Activated CD8-positive, alpha-beta T cell treated with anti-CD3 and anti-CD28 coated beads for 36 hours (primary cell): ENCODE measurements at regions not wholly inside any gene's neighbourhood (a gene's known extent, or its start where the extent isn't known, plus 50 kb on each side); places are given as distances from the start of the nearest gene placed in this dataset.

Source experiments
- ATAC-seq: fragments of 200-7000 bp; cut with Tn5 transposase; one replicate; pipeline ENCODE4 v1.10.0; 2021; ENCODE audit warnings: mild to moderate bottlenecking, moderate library complexity
- CTCF ChIA-PET: fragments of 350-600 bp; sonication (Branson Sonifier 250); formaldehyde crosslinking; loops from one replicate; lab custom pipeline; 2021; ENCODE audit warnings: antibody characterized with exemption; lab: Charles Lee
- POLR2A ChIA-PET: fragments of 350-600 bp; sonication (Branson Sonifier 250); formaldehyde crosslinking; loops from one replicate; lab custom pipeline; 2021; ENCODE audit warnings: antibody characterized with exemption; lab: Charles Lee
- DNase-seq: peaks from one replicate; pipeline ENCODE4 v3.0.0-alpha.2; 2020
- H3K27ac Mint-ChIP-seq: one replicate; pipeline ENCODE4 v1.8.0; 2021; ENCODE audit warnings: mild to moderate bottlenecking, mixed read lengths
- H3K27me3 Mint-ChIP-seq: one replicate; pipeline ENCODE4 v1.8.0; 2021; ENCODE audit warnings: mixed read lengths
- H3K36me3 Mint-ChIP-seq: one replicate; pipeline ENCODE4 v1.8.0; 2021; ENCODE audit warnings: low read depth, mixed read lengths
- H3K4me1 Mint-ChIP-seq: one replicate; pipeline ENCODE4 v1.8.0; 2021; ENCODE audit warnings: low read depth, mixed read lengths
- H3K4me3 Mint-ChIP-seq: one replicate; pipeline ENCODE4 v1.8.0; 2021; ENCODE audit warnings: mild to moderate bottlenecking, moderate library complexity, mixed read lengths
- H3K9me3 Mint-ChIP-seq: one replicate; pipeline ENCODE4 v1.8.0; 2021; ENCODE audit warnings: mixed read lengths
- intact Hi-C: fragments of 100-400 bp; cut with micrococcal nuclease; formaldehyde crosslinking; loops from one replicate; pipeline ENCODE4 v1.10.0; 2022
- TF ChIP-seq, protein P1 (sequence below): fragments of 200-600 bp; IDR thresholded peaks from one replicate; pipeline ENCODE4 v1.8.0; 2022; ENCODE audit warnings: antibody characterized with exemption, mild to moderate bottlenecking

- CTCF ChIA-PET: interaction anchor here (0.7 to 4.1 kb wide), 6 partner anchors 15 to 115 kb away, joined by 3 to 62 read pairs (median 14); partner anchors contain the start of gene MPP7
Measured at GRCh38 chr10:28365840-28366239, 63.0 kb upstream of the MPP7 start.

DNA sequence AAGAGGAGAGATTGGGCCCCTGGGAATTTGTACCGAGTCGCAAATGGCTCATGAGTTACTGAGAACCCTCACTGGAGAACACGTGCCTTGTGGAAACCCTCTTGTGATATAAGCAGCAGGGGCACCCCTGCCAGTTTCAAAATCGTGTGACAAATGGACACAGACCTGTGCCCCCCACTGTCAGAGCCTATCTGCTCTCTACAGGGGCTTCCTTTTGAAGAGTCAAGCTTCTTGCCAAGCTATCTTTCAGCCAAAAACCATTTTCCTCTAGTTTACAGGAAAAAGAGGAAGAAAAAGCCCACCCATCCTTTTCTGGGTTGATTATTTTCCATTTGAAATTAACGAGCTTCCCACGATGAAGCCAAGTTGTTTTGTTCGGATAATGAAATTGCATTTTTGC lies 64.1 kb upstream of the MPP7 start:
- ATAC-seq (no peak), DNase-seq (no peak)
- intact Hi-C loops: loop anchor here (5.0 kb wide), 1 partner anchor 65 kb away; the partner anchor contains the start of gene MPP7
- Mint-ChIP-seq H3K27me3 (no peaks in the 10 kb centered on the region), H3K4me3 (no peak overlapping the region), H3K4me1 (peaks cover 34% of the 10 kb centered on the region), H3K9me3 (peaks cover 3% of the 10 kb centered on the region), H3K36me3 (peaks cover 4% of the 10 kb centered on the region), H3K27ac (peak overlapping the region; percentile 91)
- ChIA-PET CTCF (interaction anchor here (0.9 to 4.1 kb wide), 9 partner anchors 14 to 116 kb away, joined by 3 to 62 read pairs (median 9); partner anchors contain the start of gene MPP7), POLR2A (interaction anchor here (0.5 to 2.4 kb wide), 5 partner anchors 13 to 347 kb away, joined by 3 to 7 read pairs (median 3); partner anchors contain the start of gene MPP7)
- TF ChIP-seq, protein P1, sequence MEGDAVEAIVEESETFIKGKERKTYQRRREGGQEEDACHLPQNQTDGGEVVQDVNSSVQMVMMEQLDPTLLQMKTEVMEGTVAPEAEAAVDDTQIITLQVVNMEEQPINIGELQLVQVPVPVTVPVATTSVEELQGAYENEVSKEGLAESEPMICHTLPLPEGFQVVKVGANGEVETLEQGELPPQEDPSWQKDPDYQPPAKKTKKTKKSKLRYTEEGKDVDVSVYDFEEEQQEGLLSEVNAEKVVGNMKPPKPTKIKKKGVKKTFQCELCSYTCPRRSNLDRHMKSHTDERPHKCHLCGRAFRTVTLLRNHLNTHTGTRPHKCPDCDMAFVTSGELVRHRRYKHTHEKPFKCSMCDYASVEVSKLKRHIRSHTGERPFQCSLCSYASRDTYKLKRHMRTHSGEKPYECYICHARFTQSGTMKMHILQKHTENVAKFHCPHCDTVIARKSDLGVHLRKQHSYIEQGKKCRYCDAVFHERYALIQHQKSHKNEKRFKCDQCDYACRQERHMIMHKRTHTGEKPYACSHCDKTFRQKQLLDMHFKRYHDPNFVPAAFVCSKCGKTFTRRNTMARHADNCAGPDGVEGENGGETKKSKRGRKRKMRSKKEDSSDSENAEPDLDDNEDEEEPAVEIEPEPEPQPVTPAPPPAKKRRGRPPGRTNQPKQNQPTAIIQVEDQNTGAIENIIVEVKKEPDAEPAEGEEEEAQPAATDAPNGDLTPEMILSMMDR: no peak

More at GRCh38 chr10:28365840-28366239, 63.0 kb upstream of the MPP7 start:
- intact Hi-C loops: loop anchor here (5.0 kb wide), 1 partner anchor 64 kb away; the partner anchor contains the start of gene MPP7
- peak overlapping the region; percentile 20 for H3K4me3 Mint-ChIP-seq
- peaks cover 2% of the 10 kb centered on the region for H3K9me3 Mint-ChIP-seq
- POLR2A ChIA-PET: interaction anchor here (0.8 to 2.5 kb wide), 2 partner anchors 29 to 31 kb away, joined by 3 to 9 read pairs; no protein-coding TSS in a partner anchor
- TF ChIP-seq, protein P1: no peak
- DNase-seq (no peak), ATAC-seq (no peak)
- peaks cover 34% of the 10 kb centered on the region for H3K4me1 Mint-ChIP-seq
- peak overlapping the region; percentile 86 for H3K27ac Mint-ChIP-seq
- peaks cover 4% of the 10 kb centered on the region for H3K36me3 Mint-ChIP-seq
- H3K27me3 Mint-ChIP-seq: no peaks in the 10 kb centered on the region

- Mint-ChIP-seq H3K36me3 (peaks cover 4% of the 10 kb centered on the region), H3K4me3 (peak overlapping the region; percentile 54), H3K9me3 (peaks cover 3% of the 10 kb centered on the region), H3K4me1 (peaks cover 34% of the 10 kb centered on the region), H3K27ac (peak overlapping the region; percentile 91), H3K27me3 (no peaks in the 10 kb centered on the region)
- no peak for DNase-seq
- intact Hi-C loops: loop anchor here (5.0 kb wide), 1 partner anchor 65 kb away; the partner anchor contains the start of gene MPP7
- ChIA-PET CTCF (interaction anchor here (0.9 to 4.1 kb wide), 13 partner anchors 13 to 125 kb away, joined by 3 to 62 read pairs (median 4); partner anchors contain the start of gene MPP7), POLR2A (interaction anchor here (0.8 to 2.4 kb wide), 6 partner anchors 13 to 65 kb away, joined by 3 to 24 read pairs (median 4); partner anchors contain the start of gene MPP7)
- TF ChIP-seq, protein P1: no peak
- ATAC-seq: no peak
Measured at GRCh38 chr10:28367413-28367812, 64.5 kb upstream of the MPP7 start.

DNA sequence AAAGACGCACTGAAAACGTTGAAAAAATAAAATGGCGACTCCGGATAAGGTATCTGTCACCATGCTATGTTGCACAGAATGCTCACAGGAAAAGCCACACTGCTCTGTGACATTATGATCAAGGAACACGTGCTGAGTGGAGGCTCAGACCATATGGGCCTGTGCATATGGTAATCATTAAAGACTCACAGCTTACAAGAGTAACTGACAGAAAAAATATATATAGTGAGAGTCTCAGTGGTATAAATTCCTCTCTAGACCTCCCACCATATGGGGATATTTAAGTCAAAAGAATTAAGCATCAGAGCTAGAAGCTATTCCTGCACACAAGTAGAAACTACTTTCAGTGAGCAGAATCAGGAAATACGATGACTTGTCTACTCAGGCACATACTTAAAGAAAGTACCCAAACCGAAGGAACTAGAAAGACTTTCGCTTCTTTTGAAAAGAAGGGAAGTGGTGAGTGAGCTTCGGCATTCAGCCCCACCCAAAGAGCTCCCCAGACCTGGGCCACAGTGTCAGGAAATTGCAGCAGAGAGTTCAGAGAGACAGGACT lies 65.1 kb upstream of the MPP7 start:
- Mint-ChIP-seq H3K27me3 (no peaks in the 10 kb centered on the region), H3K4me1 (peaks cover 34% of the 10 kb centered on the region), H3K36me3 (peaks cover 4% of the 10 kb centered on the region), H3K4me3 (peak overlapping the region; percentile 54), H3K9me3 (peaks cover 3% of the 10 kb centered on the region), H3K27ac (peak overlapping the region; percentile 91)
- peak; percentile 93 for ATAC-seq
- ChIA-PET CTCF (interaction anchor here (0.7 to 4.1 kb wide), 16 partner anchors 13 to 626 kb away, joined by 3 to 62 read pairs (median 4); partner anchors contain the start of gene MPP7), POLR2A (interaction anchor here (0.8 to 2.4 kb wide), 9 partner anchors 12 to 101 kb away, joined by 3 to 24 read pairs (median 3); partner anchors contain the start of gene MPP7)
- intact Hi-C loops: loop anchor here (1.0 to 5.0 kb wide), 2 partner anchors 35 to 66 kb away; partner anchors contain the start of gene MPP7
- DNase-seq: peak; percentile 75
- TF ChIP-seq, protein P1: no peak
